Ishikawa (cell line): ENCODE measurements at regions not wholly inside any gene's neighbourhood (a gene's known extent, or its start where the extent isn't known, plus 50 kb on each side); places are given as distances from the start of the nearest gene placed in this dataset.

Experiments used
- CEBPB ChIP-seq: IDR thresholded peaks from 2 replicates; pipeline ENCODE4 v1.6.1; 2012
- EGR1 ChIP-seq: IDR thresholded peaks from 2 replicates; pipeline ENCODE4 v1.6.1; 2012
- EP300 ChIP-seq: IDR thresholded peaks from 2 replicates; pipeline ENCODE4 v1.6.1; 2012; ENCODE audit warnings: borderline replicate concordance
- FOXM1 ChIP-seq: IDR thresholded peaks from 2 replicates; pipeline ENCODE4 v1.6.1; 2012; ENCODE audit warnings: low read depth, borderline replicate concordance
- NFIC ChIP-seq: IDR thresholded peaks from 2 replicates; pipeline ENCODE4 v1.6.1; 2012
- RAD21 ChIP-seq: IDR thresholded peaks from 2 replicates; pipeline ENCODE4 v1.6.1; 2012; ENCODE audit warnings: low read depth
- TCF12 ChIP-seq: IDR thresholded peaks from 2 replicates; pipeline ENCODE4 v1.6.1; 2012; ENCODE audit warnings: low read depth
- YY1 ChIP-seq: IDR thresholded peaks from 2 replicates; pipeline ENCODE4 v1.6.1; 2012; ENCODE audit warnings: low read depth
- TF ChIP-seq, protein P1 (sequence below): IDR thresholded peaks from 2 replicates; pipeline ENCODE4 v1.6.1; 2012; ENCODE audit warnings: low read depth, mild to moderate bottlenecking
- TF ChIP-seq, protein P2 (sequence below): IDR thresholded peaks from 2 replicates; pipeline ENCODE4 v1.6.1; 2012

DNA sequence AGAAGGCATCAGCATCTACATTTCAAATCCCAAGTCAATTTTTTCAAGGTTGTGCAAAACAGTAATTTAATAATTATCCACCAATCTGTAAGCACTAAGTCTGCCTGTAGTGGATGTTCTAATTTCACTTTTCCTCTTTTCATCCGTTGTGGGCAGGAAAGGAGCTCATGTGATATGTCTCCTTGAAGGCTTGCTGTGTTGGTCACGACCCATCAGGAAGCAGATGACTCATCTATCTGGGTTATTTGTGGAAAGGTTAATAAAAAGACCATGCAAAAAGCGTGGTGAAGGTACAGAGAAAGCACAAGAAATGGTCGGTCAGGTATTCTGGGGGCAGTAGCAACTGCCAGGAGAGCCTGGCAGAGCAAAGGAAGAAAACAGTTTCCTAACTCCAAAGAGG, 476.7 kb upstream of the RAB6C start:
- TF ChIP-seq EP300 (no peak), CEBPB (no peak), YY1 (no peak), RAD21 (no peak), NFIC (no peak), FOXM1 (no peak), EGR1 (no peak), TCF12 (no peak)
- TF ChIP-seq, protein P1, sequence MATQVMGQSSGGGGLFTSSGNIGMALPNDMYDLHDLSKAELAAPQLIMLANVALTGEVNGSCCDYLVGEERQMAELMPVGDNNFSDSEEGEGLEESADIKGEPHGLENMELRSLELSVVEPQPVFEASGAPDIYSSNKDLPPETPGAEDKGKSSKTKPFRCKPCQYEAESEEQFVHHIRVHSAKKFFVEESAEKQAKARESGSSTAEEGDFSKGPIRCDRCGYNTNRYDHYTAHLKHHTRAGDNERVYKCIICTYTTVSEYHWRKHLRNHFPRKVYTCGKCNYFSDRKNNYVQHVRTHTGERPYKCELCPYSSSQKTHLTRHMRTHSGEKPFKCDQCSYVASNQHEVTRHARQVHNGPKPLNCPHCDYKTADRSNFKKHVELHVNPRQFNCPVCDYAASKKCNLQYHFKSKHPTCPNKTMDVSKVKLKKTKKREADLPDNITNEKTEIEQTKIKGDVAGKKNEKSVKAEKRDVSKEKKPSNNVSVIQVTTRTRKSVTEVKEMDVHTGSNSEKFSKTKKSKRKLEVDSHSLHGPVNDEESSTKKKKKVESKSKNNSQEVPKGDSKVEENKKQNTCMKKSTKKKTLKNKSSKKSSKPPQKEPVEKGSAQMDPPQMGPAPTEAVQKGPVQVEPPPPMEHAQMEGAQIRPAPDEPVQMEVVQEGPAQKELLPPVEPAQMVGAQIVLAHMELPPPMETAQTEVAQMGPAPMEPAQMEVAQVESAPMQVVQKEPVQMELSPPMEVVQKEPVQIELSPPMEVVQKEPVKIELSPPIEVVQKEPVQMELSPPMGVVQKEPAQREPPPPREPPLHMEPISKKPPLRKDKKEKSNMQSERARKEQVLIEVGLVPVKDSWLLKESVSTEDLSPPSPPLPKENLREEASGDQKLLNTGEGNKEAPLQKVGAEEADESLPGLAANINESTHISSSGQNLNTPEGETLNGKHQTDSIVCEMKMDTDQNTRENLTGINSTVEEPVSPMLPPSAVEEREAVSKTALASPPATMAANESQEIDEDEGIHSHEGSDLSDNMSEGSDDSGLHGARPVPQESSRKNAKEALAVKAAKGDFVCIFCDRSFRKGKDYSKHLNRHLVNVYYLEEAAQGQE = no peak
- TF ChIP-seq, protein P2, sequence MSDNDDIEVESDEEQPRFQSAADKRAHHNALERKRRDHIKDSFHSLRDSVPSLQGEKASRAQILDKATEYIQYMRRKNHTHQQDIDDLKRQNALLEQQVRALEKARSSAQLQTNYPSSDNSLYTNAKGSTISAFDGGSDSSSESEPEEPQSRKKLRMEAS = no peak
